Tibial nerve (tissue), 4 donors: ENCODE measurements at regions not wholly inside any gene's neighbourhood (a gene's known extent, or its start where the extent isn't known, plus 50 kb on each side); places are given as distances from the start of the nearest gene placed in this dataset.

Source experiments
- DNase-seq, 2 donors: peaks; one replicate each; pipeline ENCODE4 v3.0.0-alpha.2; 2019; ENCODE audit warnings: low spot score in 2 of 2
- H3K27ac ChIP-seq, 4 donors: fragments of 200-600 bp; sonication (generic) in 3 of 4; one replicate each; pipeline ENCODE4 v1.5.1; 2017 to 2019; ENCODE audit warnings: mild to moderate bottlenecking in 1 of 4
- H3K27me3 ChIP-seq, 2 donors: fragments of 200-600 bp; sonication (generic) in 1 of 2; one replicate each; pipeline versions ENCODE4 v1.5.1 to v1.6.0; 2017 to 2019
- H3K36me3 ChIP-seq, 3 donors: fragments of 200-600 bp; sonication (generic); one replicate each; pipeline ENCODE4 v1.5.1; 2018 to 2019
- H3K4me1 ChIP-seq, 4 donors: fragments of 200-600 bp; sonication (generic) in 3 of 4; one replicate each; pipeline ENCODE4 v1.5.1; 2017 to 2019
- H3K4me3 ChIP-seq, 4 donors: fragments of 200-600 bp; sonication (generic) in 3 of 4; one replicate each; pipeline ENCODE4 v1.5.1; 2017 to 2019; ENCODE audit warnings: mild to moderate bottlenecking in 1 of 4, moderate library complexity in 1 of 4
- H3K9me3 ChIP-seq, 4 donors: fragments of 200-600 bp; sonication (generic) in 3 of 4; one replicate each; pipeline ENCODE4 v1.5.1; 2017 to 2019
- EP300 ChIP-seq, 2 donors: sonication (generic); formaldehyde crosslinking; IDR thresholded peaks; one replicate each; pipeline ENCODE4 v1.6.1; 2017; ENCODE audit warnings: antibody characterized with exemption in 2 of 2, mild to moderate bottlenecking in 1 of 2
- POLR2A ChIP-seq, 2 donors: fragments of 450-650 bp; IDR thresholded peaks; one replicate each; pipeline ENCODE4 v1.6.1; 2017; ENCODE audit warnings: antibody characterized with exemption in 2 of 2, mild to moderate bottlenecking in 2 of 2, moderate library complexity in 2 of 2
- WGBS, 2 donors: methylation state at CpG; one replicate each; pipeline ENCODE4 v1.1.5; 2018; 5-methylcytosine and 5-hydroxymethylcytosine counted together
- TF ChIP-seq, protein P1 (sequence below), 5 experiments: fragments of 200-600 bp in 3 of 5; fragments of 450-650 bp in 2 of 5; sonication (generic) in 3 of 5; IDR thresholded peaks; one replicate each; pipeline ENCODE4 v1.5.1; 2016 to 2019; ENCODE audit warnings: antibody characterized with exemption in 5 of 5, mild to moderate bottlenecking in 3 of 5, moderate library complexity in 2 of 5

GRCh38 chr13:40346592-40346991 lies 319.8 kb downstream of the FOXO1 start:
- no peak for DNase-seq
- H3K36me3 ChIP-seq, result no peaks in the 10 kb centered on the region
- no peaks in the 10 kb centered on the region for H3K27me3 ChIP-seq
- no peak overlapping the region for H3K4me3 ChIP-seq
- H3K9me3 ChIP-seq, result no peaks in the 10 kb centered on the region
- peaks cover 0 to 47% (median 12%) of the 10 kb centered on the region in 4 donors for H3K4me1 ChIP-seq
- peak overlapping the region in 3 of 4 donors; percentile 34 to 71 (median 56) for H3K27ac ChIP-seq
- TF ChIP-seq POLR2A (IDR thresholded peaks at IDR 0.05) (no peak), EP300 (IDR thresholded peaks at IDR 0.05) (no peak)
- TF ChIP-seq, protein P1, sequence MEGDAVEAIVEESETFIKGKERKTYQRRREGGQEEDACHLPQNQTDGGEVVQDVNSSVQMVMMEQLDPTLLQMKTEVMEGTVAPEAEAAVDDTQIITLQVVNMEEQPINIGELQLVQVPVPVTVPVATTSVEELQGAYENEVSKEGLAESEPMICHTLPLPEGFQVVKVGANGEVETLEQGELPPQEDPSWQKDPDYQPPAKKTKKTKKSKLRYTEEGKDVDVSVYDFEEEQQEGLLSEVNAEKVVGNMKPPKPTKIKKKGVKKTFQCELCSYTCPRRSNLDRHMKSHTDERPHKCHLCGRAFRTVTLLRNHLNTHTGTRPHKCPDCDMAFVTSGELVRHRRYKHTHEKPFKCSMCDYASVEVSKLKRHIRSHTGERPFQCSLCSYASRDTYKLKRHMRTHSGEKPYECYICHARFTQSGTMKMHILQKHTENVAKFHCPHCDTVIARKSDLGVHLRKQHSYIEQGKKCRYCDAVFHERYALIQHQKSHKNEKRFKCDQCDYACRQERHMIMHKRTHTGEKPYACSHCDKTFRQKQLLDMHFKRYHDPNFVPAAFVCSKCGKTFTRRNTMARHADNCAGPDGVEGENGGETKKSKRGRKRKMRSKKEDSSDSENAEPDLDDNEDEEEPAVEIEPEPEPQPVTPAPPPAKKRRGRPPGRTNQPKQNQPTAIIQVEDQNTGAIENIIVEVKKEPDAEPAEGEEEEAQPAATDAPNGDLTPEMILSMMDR (IDR thresholded peaks at IDR 0.05), result no peak
- WGBS, 2 donors, result 90 to 95% methylated on average over 2 of the region's 2 CpGs

- 62 to 65% methylated on average over 7 of the region's 7 CpGs for WGBS, 2 donors
- TF ChIP-seq, protein P1 (IDR thresholded peaks at IDR 0.05), result no peak
- TF ChIP-seq POLR2A (IDR thresholded peaks at IDR 0.05) (no peak), EP300 (IDR thresholded peaks at IDR 0.05) (no peak)
- no peak overlapping the region for H3K4me3 ChIP-seq
- DNase-seq, result no peak
- H3K9me3 ChIP-seq, result no peaks in the 10 kb centered on the region
- no peaks in the 10 kb centered on the region for H3K36me3 ChIP-seq
- H3K27ac ChIP-seq, result no peak overlapping the region
- H3K4me1 ChIP-seq, result peaks cover 0 to 62% (median 22%) of the 10 kb centered on the region in 4 donors
- H3K27me3 ChIP-seq, result no peaks in the 10 kb centered on the region
These were observed 318.3 kb downstream of the FOXO1 start for GRCh38 chr13:40348096-40348679.

DNA sequence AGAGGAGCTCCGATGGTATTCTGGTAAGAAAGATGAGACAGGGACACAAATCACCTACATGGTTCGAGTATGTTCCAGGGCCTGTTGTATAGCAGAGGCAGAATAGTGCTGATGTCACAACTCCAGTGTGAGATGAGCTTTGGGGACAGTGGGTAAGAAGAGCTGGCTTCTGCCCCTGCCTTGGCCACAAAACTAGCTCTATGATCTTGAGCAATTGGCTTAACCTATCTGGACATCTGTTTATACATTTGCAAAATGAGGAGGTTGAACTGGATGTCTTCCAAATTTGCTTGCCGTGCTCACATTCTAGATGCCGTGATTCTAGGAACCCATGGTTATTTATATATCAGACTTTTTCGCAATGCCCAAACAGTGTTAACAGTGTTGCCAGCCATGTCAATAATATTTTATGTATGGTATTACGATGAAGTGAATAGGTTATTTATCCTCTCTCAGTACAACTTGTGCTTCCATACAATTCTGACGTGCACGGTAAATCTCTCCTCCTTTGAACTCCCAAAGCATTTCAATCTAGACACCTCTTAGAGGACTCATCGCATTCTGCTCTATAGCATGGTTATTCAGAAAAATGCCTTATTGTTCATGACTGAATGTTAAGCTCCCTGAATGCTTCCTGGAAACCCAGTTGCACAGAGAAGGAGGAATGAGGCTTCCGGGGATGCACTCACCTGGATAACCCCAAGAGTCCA lies 316.0 kb downstream of the FOXO1 start:
- no peaks in the 10 kb centered on the region for H3K9me3 ChIP-seq
- WGBS, 2 donors, result 78 to 82% methylated on average over 10 of the region's 10 CpGs
- H3K4me3 ChIP-seq, result no peak overlapping the region
- TF ChIP-seq, protein P1 (IDR thresholded peaks at IDR 0.05), result no peak
- TF ChIP-seq EP300 (IDR thresholded peaks at IDR 0.05), result no peak
- no peak for TF ChIP-seq POLR2A (IDR thresholded peaks at IDR 0.05)
- DNase-seq, result no peak
- H3K36me3 ChIP-seq, result no peaks in the 10 kb centered on the region
- H3K27me3 ChIP-seq, result no peaks in the 10 kb centered on the region
- peak overlapping the region in 3 of 4 donors; percentile 71 to 92 (median 88) for H3K27ac ChIP-seq
- peaks cover 0 to 48% (median 15%) of the 10 kb centered on the region in 4 donors for H3K4me1 ChIP-seq

- Histone ChIP-seq H3K27me3 (no peaks in the 10 kb centered on the region), H3K9me3 (no peaks in the 10 kb centered on the region), H3K27ac (peak overlapping the region; percentile 69 to 92 (median 80)), H3K36me3 (no peaks in the 10 kb centered on the region), H3K4me1 (peaks cover 0 to 35% (median 14%) of the 10 kb centered on the region in 4 donors), H3K4me3 (no peak overlapping the region)
- WGBS, 2 donors, result 55 to 67% methylated on average over 8 to 9 of the region's 9 CpGs
- no peak for DNase-seq
- no peak for TF ChIP-seq EP300 (IDR thresholded peaks at IDR 0.05)
- TF ChIP-seq, protein P1 (IDR thresholded peaks at IDR 0.05), result no peak
- no peak for TF ChIP-seq POLR2A (IDR thresholded peaks at IDR 0.05)
These were observed 314.7 kb downstream of the FOXO1 start for GRCh38 chr13:40351537-40352379.
